Adrenal gland (tissue), 9 donors: ENCODE measurements at regions not wholly inside any gene's neighbourhood (a gene's known extent, or its start where the extent isn't known, plus 50 kb on each side); places are given as distances from the start of the nearest gene placed in this dataset.
"Not testable (repeated sequence)": the region's sequence is repeated elsewhere in the genome, so short reads cannot be mapped to it uniquely, and the experiment has no call there.

Experiments
- DNase-seq, 7 donors: peaks; one replicate each; pipeline ENCODE4 v3.0.0-alpha.2; 2019 to 2020
- H3K27ac ChIP-seq, 5 donors: fragments of 200-600 bp; sonication (generic) in 4 of 5; 1 replicate in 3 of 5; 2 replicates in 2 of 5; pipeline versions ENCODE4 v1.5.1 to v1.8.0; 2016 to 2020; ENCODE audit warnings: mild to moderate bottlenecking in 1 of 5
- H3K27me3 ChIP-seq: fragments of 200-600 bp; 2 replicates; pipeline ENCODE4 v1.8.0; 2021
- H3K36me3 ChIP-seq, 2 donors: fragments of 200-600 bp; replicated peaks in 1 of 2; 1 replicate in 1 of 2; 2 replicates in 1 of 2; pipeline versions ENCODE4 v1.5.1 to v1.8.0; 2018 to 2022
- H3K4me1 ChIP-seq, 2 donors: fragments of 200-600 bp; replicated peaks in 1 of 2; 1 replicate in 1 of 2; 2 replicates in 1 of 2; pipeline versions ENCODE4 v1.5.1 to v1.8.0; 2018 to 2021
- H3K4me3 ChIP-seq, 4 donors: fragments of 200-600 bp; sonication (generic) in 3 of 4; one replicate each; pipeline ENCODE4 v1.5.1; 2016 to 2018
- H3K9me3 ChIP-seq, 3 donors: fragments of 200-600 bp; sonication (generic) in 1 of 3; replicated peaks in 1 of 3; 1 replicate in 2 of 3; 2 replicates in 1 of 3; pipeline versions ENCODE4 v1.5.1 to v1.8.0; 2016 to 2021
- POLR2A ChIP-seq, 2 donors: fragments of 450-650 bp; IDR thresholded peaks; one replicate each; pipeline ENCODE4 v1.6.1; 2017; ENCODE audit warnings: antibody characterized with exemption in 2 of 2, mild to moderate bottlenecking in 2 of 2, moderate library complexity in 1 of 2
- WGBS, 4 donors: extraction: QIAGEN DNeasy Blood & Tissue Kit in 2 of 4; methylation state at CpG; one replicate each; pipeline versions ENCODE4 v1.1.5 to v1.1.7; 2013 to 2017; 5-methylcytosine and 5-hydroxymethylcytosine counted together
- intact Hi-C, 2 donors: fragments of 100-400 bp; cut with DNase I; formaldehyde crosslinking; loops; one replicate each; pipeline versions ENCODE4 v1.14.1 to v1.15.0; 2022 to 2023
- TF ChIP-seq, protein P1 (sequence below), 6 experiments: fragments of 450-650 bp in 4 of 6; fragments of 200-600 bp in 2 of 6; sonication (generic) in 1 of 6; IDR thresholded peaks; 1 replicate in 5 of 6; 2 replicates in 1 of 6; pipeline versions ENCODE4 v1.5.1 to v1.8.0; 2016 to 2021; ENCODE audit warnings: antibody characterized with exemption in 6 of 6, mild to moderate bottlenecking in 2 of 6, moderate library complexity in 1 of 6
- donor health status: healthy with polysubstance abuse.
- donor health status: Bipolar disorder and iron deficiency.
- donor health status: DM: yes; HTN: yes; CAD: no.
- donor health status: DM: no; HTN: no; CAD: no.
- donor health status: DM: no; HTN: no; CAD: no.

DNA sequence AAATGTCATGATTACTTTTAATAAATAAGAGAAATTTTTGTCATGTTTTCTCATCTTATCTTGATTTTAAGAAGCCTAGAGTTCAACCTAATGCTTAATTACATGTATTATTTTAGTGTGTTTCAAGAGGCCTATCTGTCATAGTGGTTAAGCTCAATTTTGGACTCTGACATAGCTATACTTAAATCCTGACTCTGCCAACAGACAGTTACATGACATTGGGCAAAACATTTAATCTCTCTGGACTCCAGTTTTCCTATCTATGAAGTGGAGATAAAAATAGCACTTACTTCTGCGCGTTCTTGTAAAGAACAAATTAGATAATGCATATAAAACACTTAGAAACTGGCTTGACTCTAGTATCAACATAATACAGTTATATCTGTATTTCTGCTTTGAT is 417.8 kb downstream of the MRPL39 start:
- Histone ChIP-seq H3K9me3 (no peaks in the 10 kb centered on the region), H3K27me3 (no peaks in the 10 kb centered on the region), H3K4me3 (no peak overlapping the region), H3K27ac (no peak overlapping the region), H3K4me1 (peaks cover 0 to 4% of the 10 kb centered on the region in 2 donors), H3K36me3 (no peaks in the 10 kb centered on the region)
- no peak for TF ChIP-seq POLR2A (IDR thresholded peaks at IDR 0.05)
- TF ChIP-seq, protein P1, sequence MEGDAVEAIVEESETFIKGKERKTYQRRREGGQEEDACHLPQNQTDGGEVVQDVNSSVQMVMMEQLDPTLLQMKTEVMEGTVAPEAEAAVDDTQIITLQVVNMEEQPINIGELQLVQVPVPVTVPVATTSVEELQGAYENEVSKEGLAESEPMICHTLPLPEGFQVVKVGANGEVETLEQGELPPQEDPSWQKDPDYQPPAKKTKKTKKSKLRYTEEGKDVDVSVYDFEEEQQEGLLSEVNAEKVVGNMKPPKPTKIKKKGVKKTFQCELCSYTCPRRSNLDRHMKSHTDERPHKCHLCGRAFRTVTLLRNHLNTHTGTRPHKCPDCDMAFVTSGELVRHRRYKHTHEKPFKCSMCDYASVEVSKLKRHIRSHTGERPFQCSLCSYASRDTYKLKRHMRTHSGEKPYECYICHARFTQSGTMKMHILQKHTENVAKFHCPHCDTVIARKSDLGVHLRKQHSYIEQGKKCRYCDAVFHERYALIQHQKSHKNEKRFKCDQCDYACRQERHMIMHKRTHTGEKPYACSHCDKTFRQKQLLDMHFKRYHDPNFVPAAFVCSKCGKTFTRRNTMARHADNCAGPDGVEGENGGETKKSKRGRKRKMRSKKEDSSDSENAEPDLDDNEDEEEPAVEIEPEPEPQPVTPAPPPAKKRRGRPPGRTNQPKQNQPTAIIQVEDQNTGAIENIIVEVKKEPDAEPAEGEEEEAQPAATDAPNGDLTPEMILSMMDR (IDR thresholded peaks at IDR 0.05): no peak
- DNase-seq: no peak
- 44 to 68% (median 50%) methylated on average over 2 of the region's 2 CpGs for WGBS, 4 donors
- intact Hi-C loops: no loop called here

DNA sequence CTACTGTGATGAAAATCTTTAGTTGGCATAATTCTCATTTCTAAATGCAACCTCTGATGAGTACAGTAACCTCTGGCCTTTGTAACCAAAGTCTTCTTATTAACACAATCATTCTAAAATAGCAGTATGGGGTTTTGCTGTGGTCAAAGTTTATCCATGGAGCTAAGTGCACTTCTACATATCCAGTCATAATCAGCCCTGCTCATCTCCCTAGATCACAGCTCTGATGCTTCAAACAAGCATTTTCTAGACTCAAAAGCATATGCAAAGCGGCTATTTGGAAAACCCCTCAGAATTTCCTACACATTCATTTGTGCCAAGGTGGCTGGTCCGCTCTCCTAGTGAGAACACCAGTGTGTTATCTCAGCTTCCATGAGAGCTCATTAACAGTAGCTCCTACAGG is 418.6 kb downstream of the MRPL39 start:
- H3K4me1 ChIP-seq: peaks cover 0 to 4% of the 10 kb centered on the region in 2 donors
- no peaks in the 10 kb centered on the region for H3K27me3 ChIP-seq
- intact Hi-C loops: no loop called here
- WGBS, 4 donors: 84 to 97% (median 92%) methylated on average over 2 of the region's 2 CpGs
- H3K9me3 ChIP-seq: no peaks in the 10 kb centered on the region
- TF ChIP-seq, protein P1 (IDR thresholded peaks at IDR 0.05): no peak
- TF ChIP-seq POLR2A (IDR thresholded peaks at IDR 0.05): no peak
- no peaks in the 10 kb centered on the region for H3K36me3 ChIP-seq
- peak overlapping the region in 1 of 4 donors; percentile 4 for H3K4me3 ChIP-seq
- no peak for DNase-seq
- no peak overlapping the region for H3K27ac ChIP-seq

DNA sequence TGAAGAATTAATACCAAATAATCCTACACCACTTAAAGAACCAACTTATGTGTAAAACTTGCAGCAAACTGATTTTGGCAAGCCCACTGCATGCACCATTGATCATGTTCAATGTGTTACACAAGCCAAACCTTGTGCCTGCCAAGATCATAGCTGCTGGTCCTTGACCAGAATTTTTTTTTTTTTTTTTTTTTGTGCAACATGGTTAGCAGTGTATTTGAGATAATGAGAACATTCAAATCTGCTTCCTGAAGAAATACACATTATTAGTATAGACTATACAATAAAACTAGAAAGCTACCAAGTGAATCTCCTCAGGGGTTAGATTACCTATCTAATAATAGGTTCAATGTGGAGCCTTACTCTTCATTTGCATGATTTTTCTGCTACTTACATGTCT is 421.0 kb downstream of the MRPL39 start:
- Histone ChIP-seq H3K27ac (no peak overlapping the region), H3K9me3 (no peaks in the 10 kb centered on the region), H3K36me3 (no peaks in the 10 kb centered on the region), H3K4me3 (no peak overlapping the region), H3K4me1 (peaks cover 0 to 4% of the 10 kb centered on the region in 2 donors), H3K27me3 (no peaks in the 10 kb centered on the region)
- peak; percentile 45 to 89 (median 75) for DNase-seq
- intact Hi-C loops: no loop called here
- TF ChIP-seq, protein P1 (IDR thresholded peaks at IDR 0.05): no peak

DNA sequence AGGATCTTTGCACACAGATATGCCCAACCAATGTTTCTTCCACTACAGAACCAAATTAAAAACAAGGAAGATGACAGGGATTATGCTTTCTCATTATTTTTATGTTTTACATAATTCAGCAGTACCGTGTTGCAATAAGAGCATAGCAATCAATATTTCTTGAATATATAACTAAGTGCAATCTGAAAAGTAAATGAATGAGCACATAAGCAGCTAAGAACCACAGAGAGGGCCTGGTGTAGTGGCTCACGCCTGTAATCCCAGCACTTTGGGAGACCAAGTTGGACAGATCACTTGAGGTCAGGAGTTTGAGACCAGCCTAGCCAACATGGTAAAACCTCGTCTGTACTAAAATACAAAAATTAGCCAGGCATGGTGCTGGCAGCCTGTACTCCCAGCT is 423.7 kb downstream of the MRPL39 start:
- TF ChIP-seq, protein P1 (IDR thresholded peaks at IDR 0.05): no peak
- TF ChIP-seq POLR2A (IDR thresholded peaks at IDR 0.05): no peak
- no peak for DNase-seq
- Histone ChIP-seq H3K4me1 (peaks cover 0 to 4% of the 10 kb centered on the region in 2 donors), H3K36me3 (no peaks in the 10 kb centered on the region), H3K27ac (no peak overlapping the region), H3K27me3 (no peaks in the 10 kb centered on the region), H3K9me3 (no peaks in the 10 kb centered on the region), H3K4me3 (no peak overlapping the region)
- WGBS, 4 donors: 83 to 96% (median 88%) methylated on average over 3 of the region's 3 CpGs
- intact Hi-C loops: no loop called here

DNA sequence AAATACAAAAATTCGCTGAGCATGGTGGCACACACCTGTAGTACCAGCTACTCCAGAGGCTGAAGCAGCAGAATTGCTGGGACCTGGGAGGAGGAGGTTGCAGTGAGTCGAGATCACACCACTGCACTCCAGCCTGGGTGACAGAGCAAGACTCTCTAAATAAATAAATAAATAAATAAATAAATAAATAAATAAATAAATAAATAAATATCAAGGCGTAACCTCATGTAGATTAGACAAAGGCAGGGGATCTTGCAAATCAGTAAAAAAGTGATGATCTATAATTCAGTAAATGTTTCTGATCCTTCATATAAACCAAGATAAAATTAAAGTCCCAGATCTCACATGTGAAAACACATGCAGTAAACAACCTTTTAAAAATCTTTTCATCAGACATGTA is 425.6 kb downstream of the MRPL39 start:
- H3K9me3 ChIP-seq, H3K36me3 ChIP-seq, DNase-seq, H3K27me3 ChIP-seq, intact Hi-C loops, H3K27ac ChIP-seq, H3K4me1 ChIP-seq, H3K4me3 ChIP-seq: not testable (repeated sequence)
- WGBS, 4 donors: 92 to 96% (median 95%) methylated on average over 3 of the region's 3 CpGs
